ENCODE measurements at regions not wholly inside any gene's neighbourhood (a gene's known extent, or its start where the extent isn't known, plus 50 kb on each side); places are given as distances from the start of the nearest gene placed in this dataset.

GRCh38 chr16:72609933-72610332 lies 438.0 kb upstream of the PMFBP1 start (continued):
- TF ChIP-seq RREB1 (CRISPR knock-in tag; IDR thresholded peaks at IDR 0.05) = no peak
- TF ChIP-seq ZEB2 (IDR thresholded peaks at IDR 0.05) = no peak

- no peaks in the 10 kb centered on the region; the same call in 1 of the 2 replicates for H4K20me1 ChIP-seq (replicated peaks; ENCODE audit: control insufficient read depth, insufficient read depth, low read length)
- no peaks in the 10 kb centered on the region for H3K36me3 ChIP-seq (ENCODE audit: control insufficient read depth, insufficient read depth, low read length)
- no peaks in the 10 kb centered on the region for H3K27me3 ChIP-seq (ENCODE audit: control insufficient read depth in 2 of 2, insufficient read depth in 2 of 2, low read length in 2 of 2)
- intact Hi-C loops (cut with micrococcal nuclease) (no loop called here), in situ Hi-C loops (cut with MboI) (no loop called here)
- H3K9me3 ChIP-seq (replicated peaks; ENCODE audit: control insufficient read depth, insufficient read depth, low read depth, low read length) = no peaks in the 10 kb centered on the region
- no peak overlapping the region for H3K4me2 ChIP-seq (ENCODE audit: insufficient read depth, low read length)
- FAIRE-seq (no peak), DNase-seq (ENCODE audit: extremely low read depth in 1 of 4, low spot score in 3 of 4) (no peak), ATAC-seq (no peak)
- WGBS (ENCODE audit: insufficient coverage, low coverage, missing lambda C conversion rate) = 0% methylated on average over 1 of the region's 1 CpG
- no peak overlapping the region for H3K9ac ChIP-seq (ENCODE audit: insufficient read depth in 1 of 2, low read depth in 2 of 2, low read length in 2 of 2)
- POLR2A ChIA-PET = interaction anchor here (0.8 kb wide), 1 partner anchor 1082 kb away, joined by 3 read pairs; no protein-coding TSS in a partner anchor
- no peak overlapping the region for H2AFZ ChIP-seq (ENCODE audit: low read depth, low read length)
- CTCF ChIA-PET (ENCODE audit: low intra/inter-chr PET ratio) = no interaction called here
- no peak overlapping the region for H3K4me3 ChIP-seq
- no peaks in the 10 kb centered on the region; a peak in 1 of 5 replicates for H3K4me1 ChIP-seq (replicated peaks in 1 of 2; ENCODE audit: control insufficient read depth in 2 of 2, insufficient read depth in 2 of 2, low read length in 2 of 2)
- no peak overlapping the region for H3K27ac ChIP-seq (ENCODE audit: extremely low read depth, low read depth, low read length)
- H3K79me2 ChIP-seq (ENCODE audit: control insufficient read depth, insufficient read depth, low read length) = no peaks in the 10 kb centered on the region
- H3K9me1 ChIP-seq (ENCODE audit: control insufficient read depth, insufficient read depth, low read length) = no peaks in the 10 kb centered on the region
- BruUV-seq (replicated peaks) = no TSS peak
- no peak for TF ChIP-seq FOS (IDR thresholded peaks at IDR 0.05; ENCODE audit: extremely low read depth, insufficient read length)
- no peak for TF ChIP-seq NCOA4 (IDR thresholded peaks at IDR 0.05; ENCODE audit: partially characterized antibody)
- TF ChIP-seq FOXP1 (CRISPR knock-in tag; IDR thresholded peaks at IDR 0.05) = no peak
- no peak for TF ChIP-seq VEZF1 (CRISPR knock-in tag; IDR thresholded peaks at IDR 0.05)
- no peak for TF ChIP-seq HOMEZ (CRISPR knock-in tag; IDR thresholded peaks at IDR 0.05)
- no peak for TF ChIP-seq ZHX1 (conservative IDR thresholded peaks at IDR 0.05; ENCODE audit: low read length)
- no peak for TF ChIP-seq ZNF695 (CRISPR knock-in tag; IDR thresholded peaks at IDR 0.05)
These were observed 437.1 kb upstream of the PMFBP1 start for GRCh38 chr16:72609066-72609465.

Measured in K562 (cell line).